HG03558 (cell line): ENCODE measurements at regions not wholly inside any gene's neighbourhood (a gene's known extent, or its start where the extent isn't known, plus 50 kb on each side); places are given as distances from the start of the nearest gene placed in this dataset.

Source experiments
- ATAC-seq: cut with Tn5 transposase; IDR thresholded peaks from one replicate; pipeline ENCODE4 v1.9.1; 2021; ENCODE audit warnings: moderate number of reproducible peaks; ENCODE audit not compliant: unreplicated experiment; ENCODE audit errors: extremely low read depth

- no peak for ATAC-seq
Observed at GRCh38 chrX:96425200-96425599, 259.4 kb upstream of the DIAPH2 start.

GRCh38 chrX:96430756-96431455 lies 253.7 kb upstream of the DIAPH2 start:
- ATAC-seq, result no peak

- no peak for ATAC-seq
Observed at GRCh38 chrX:96432647-96433046, 252.0 kb upstream of the DIAPH2 start.

DNA sequence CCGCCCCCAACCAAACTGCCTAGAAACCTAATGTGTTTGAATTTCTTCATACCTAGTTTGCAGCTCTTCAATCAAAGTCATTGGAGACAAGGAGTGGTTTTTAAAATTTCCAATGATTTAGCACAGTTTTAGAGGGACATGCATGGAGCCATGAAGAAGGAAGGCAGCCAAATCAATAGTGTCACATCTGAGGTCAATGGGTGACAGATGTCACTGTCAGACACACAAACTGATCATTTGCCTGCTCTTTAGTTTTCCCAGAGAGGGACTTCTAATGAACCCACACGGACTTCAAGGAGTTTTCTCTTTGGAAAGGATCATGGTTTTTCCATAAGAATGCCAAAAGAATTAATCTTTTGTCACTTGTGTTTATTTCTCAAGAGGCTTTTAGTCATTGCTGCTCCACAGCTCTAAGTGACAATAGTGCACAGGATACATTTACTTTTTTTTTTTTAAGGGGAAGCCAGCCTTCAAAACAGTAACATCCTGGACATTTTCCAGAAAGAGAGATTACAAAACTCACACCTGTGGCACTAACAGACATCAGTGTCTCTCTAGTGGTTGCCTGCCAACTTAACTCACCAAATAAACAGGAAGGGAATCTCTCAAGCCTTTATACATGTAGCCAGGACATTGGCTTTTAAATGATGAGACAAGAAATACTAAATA lies 251.1 kb upstream of the DIAPH2 start:
- no peak for ATAC-seq

- ATAC-seq, result no peak
Observed at GRCh38 chrX:96435378-96436035, 249.1 kb upstream of the DIAPH2 start.

DNA sequence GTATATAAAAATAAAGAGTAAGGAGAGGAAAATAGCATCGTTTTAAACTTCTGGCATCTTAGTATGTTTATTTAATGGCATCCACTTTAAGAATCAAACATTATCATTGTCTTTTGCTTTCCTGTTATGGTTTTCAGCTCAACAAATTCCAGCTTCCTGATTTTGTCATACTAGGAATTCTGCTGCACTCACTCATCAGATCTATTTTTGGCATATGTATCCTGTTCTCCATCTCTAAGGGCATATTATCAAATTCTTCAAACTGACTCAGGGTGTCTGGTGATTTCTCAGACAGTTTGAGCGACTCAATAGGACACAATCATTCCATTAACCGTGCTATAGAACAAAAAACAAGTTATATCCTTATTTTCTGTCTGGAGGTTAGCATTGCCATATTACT lies 248.5 kb upstream of the DIAPH2 start:
- no peak for ATAC-seq

DNA sequence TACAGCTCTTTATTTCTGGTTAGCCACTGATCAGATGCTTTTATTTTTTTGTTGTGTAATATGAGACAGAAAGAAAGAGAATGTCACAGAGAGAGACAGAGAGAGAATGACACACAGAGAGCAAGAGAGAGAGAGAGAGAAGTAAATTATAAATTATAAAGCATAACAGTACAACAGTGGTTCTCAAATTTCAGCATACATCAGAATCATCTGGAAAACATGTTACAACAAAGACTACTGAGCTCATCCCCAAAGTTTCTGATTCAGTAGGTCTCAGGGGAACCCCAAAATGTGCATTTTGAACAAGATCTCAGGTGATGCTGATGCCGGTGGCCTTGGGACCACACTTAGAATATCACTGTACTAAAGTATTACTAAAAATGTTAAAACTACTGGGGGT lies 245.8 kb upstream of the DIAPH2 start:
- no peak for ATAC-seq

- no peak for ATAC-seq
Observed at GRCh38 chrX:96440941-96441340, 243.7 kb upstream of the DIAPH2 start.

DNA sequence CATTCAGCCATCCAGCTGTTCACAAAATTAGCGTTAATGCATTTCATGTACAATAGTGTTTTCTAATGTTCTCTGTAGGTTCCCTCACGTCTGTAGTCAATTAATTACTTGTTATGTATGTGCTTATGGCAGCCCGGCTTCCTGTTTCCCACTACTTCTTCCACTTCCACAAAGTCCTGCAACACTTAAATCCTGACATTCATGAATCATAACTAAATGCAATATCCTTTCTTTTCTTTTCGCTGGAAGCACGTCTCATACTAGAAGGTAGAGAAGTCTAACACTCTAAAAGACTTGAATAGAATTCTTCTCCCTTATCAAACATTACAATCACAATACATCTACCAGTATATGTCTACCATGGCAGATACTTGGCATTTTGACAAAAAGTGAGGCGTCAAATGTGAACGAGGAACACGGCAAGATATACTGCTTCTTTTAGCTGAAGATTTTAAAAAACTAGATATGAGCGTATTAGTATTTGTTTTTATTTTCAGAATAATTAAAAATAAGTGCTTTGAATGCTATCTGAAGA lies 239.0 kb upstream of the DIAPH2 start:
- ATAC-seq, result no peak

DNA sequence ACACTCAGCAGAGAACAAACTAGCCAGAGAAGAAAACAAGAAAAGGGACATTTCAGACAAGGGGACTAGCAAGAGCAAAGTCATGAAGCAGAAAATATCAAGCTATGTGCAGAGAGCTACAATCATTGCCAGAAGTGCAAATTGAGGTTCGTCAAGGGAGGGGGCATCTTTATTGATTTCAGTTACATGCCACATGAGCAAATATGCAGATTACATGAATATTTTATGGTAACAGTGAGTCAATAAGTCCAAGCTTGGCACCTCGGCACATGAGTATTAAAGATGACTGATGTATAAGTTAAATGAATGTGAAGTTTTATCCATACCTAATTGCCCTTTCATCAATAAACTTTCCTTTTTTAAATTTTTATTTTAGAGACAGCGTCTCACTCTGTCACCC lies 238.1 kb upstream of the DIAPH2 start:
- ATAC-seq, result no peak

GRCh38 chrX:96447161-96447560 lies 237.5 kb upstream of the DIAPH2 start:
- no peak for ATAC-seq

GRCh38 chrX:96449191-96449590 lies 235.5 kb upstream of the DIAPH2 start:
- no peak for ATAC-seq

GRCh38 chrX:96449896-96450295 lies 234.7 kb upstream of the DIAPH2 start:
- no peak for ATAC-seq

GRCh38 chrX:96453139-96453538 lies 231.5 kb upstream of the DIAPH2 start:
- peak; percentile 91 for ATAC-seq

DNA sequence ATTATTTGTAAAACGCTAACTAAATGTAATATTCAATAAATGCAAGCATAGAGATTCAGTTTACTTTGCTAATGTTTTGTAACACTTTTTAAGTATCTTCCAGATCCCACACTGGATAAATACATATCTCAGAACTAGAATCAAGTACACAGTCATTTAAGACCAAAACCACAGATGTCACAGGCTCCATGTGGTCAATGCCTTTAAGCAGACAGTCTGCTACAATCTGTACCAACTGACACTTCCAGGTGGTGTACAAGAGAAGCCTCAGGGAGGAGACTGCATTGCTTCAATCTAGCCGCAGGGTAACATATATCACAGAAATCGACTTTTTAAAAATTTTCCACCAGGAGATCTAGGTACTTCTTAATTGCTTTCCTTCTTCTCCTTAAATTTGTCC lies 229.6 kb upstream of the DIAPH2 start:
- ATAC-seq, result no peak

GRCh38 chrX:96464880-96465558 lies 219.6 kb upstream of the DIAPH2 start:
- ATAC-seq, result no peak

- no peak for ATAC-seq
Observed at GRCh38 chrX:96474029-96474740, 210.5 kb upstream of the DIAPH2 start.

GRCh38 chrX:96474741-96475125 lies 209.9 kb upstream of the DIAPH2 start:
- no peak for ATAC-seq

DNA sequence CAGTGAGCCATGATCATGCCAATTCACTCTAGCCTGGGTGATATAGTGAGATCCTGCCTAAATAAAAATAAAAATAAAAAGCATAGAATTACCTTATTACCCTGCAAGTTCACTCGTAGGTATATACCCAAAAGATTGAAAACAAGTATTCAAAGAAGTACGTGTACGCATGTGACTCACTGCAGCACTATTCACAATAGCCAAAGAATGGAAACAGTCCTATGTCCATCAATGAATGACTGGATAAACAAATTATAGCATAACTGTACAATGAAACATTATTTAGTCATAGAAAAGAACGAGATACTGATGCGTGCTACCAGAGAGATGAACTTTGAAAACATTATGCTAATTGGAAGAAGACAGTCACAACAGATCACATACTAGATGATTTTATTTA lies 204.6 kb upstream of the DIAPH2 start:
- no peak for ATAC-seq

DNA sequence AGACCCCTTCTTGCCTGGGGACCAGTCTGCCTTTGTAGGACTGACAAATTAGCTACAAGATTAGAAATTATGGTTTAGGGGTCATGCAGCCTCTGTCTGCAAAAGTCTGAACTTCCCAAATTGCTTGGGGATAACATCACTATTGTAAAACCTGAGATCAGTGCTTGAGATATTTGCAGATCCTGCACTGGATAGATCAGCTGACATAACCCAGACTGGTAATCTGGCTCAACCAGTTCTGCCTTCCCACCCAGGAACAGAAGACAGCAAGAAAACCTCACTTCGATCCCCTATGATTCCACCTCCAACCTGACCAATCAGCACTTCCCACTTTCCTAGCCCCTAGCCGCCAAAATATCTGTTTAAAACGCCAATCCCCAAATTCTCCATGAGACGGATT lies 202.8 kb upstream of the DIAPH2 start:
- ATAC-seq, result no peak
